Kidney (tissue), 13 donors: ENCODE measurements at regions not wholly inside any gene's neighbourhood (a gene's known extent, or its start where the extent isn't known, plus 50 kb on each side); places are given as distances from the start of the nearest gene placed in this dataset.
"Not testable (repeated sequence)": the region's sequence is repeated elsewhere in the genome, so short reads cannot be mapped to it uniquely, and the experiment has no call there.

Experiments used
- DNase-seq, 5 donors: peaks; one replicate each; pipeline ENCODE4 v3.0.0-alpha.2; 2013 to 2020
- FAIRE-seq: peaks from 2 replicates; lab custom pipeline; 2012; peaks lifted over from hg19 to GRCh38; lab: Jason Lieb, UNC
- H3K27ac ChIP-seq, 2 donors: one replicate each; pipeline ENCODE4 v1.7.0; 2013; ENCODE audit warnings: low read depth in 2 of 2, low read length in 2 of 2, inconsistent platforms in 1 of 2
- H3K27me3 ChIP-seq: one replicate; pipeline ENCODE4 v1.7.1; 2013; ENCODE audit warnings: low read length, inconsistent platforms; ENCODE audit not compliant: control insufficient read depth, insufficient read depth
- H3K36me3 ChIP-seq, 3 donors: one replicate each; pipeline versions ENCODE4 v1.7.0 to v1.7.1; 2013; ENCODE audit warnings: low read length in 3 of 3, control low read depth in 1 of 3, inconsistent platforms in 1 of 3; ENCODE audit not compliant: insufficient read depth in 3 of 3, control insufficient read depth in 2 of 3
- H3K4me1 ChIP-seq, 3 donors: one replicate each; pipeline versions ENCODE4 v1.7.0 to v1.7.1; 2013; ENCODE audit warnings: low read length in 3 of 3, inconsistent platforms in 1 of 3, low read depth in 1 of 3; ENCODE audit not compliant: control insufficient read depth in 2 of 3, insufficient read depth in 2 of 3
- H3K4me3 ChIP-seq, 3 donors: one replicate each; pipeline versions ENCODE4 v1.7.0 to v1.8.1; 2013; ENCODE audit warnings: low read length in 3 of 3, control low read depth in 1 of 3, inconsistent platforms in 1 of 3
- H3K9ac ChIP-seq, 3 donors: one replicate each; pipeline versions ENCODE4 v1.7.0 to v1.7.1; 2013; ENCODE audit warnings: low read length in 3 of 3, control low read depth in 1 of 3, inconsistent platforms in 1 of 3
- H3K9me3 ChIP-seq, 3 donors: one replicate each; pipeline versions ENCODE4 v1.7.0 to v1.7.1; 2013; ENCODE audit warnings: low read length in 3 of 3, control low read depth in 1 of 3, inconsistent platforms in 1 of 3; ENCODE audit not compliant: control insufficient read depth in 2 of 3, insufficient read depth in 1 of 3
- intact Hi-C: fragments of 100-400 bp; cut with DNase I; formaldehyde crosslinking; loops from one replicate; pipeline ENCODE4 v1.11.1; 2022
- TF ChIP-seq, protein P1 (sequence below): IDR thresholded peaks from 3 replicates; pipeline ENCODE4 v1.5.1; 2012; ENCODE audit warnings: mild to moderate bottlenecking, moderate library complexity, borderline replicate concordance; ENCODE audit not compliant: insufficient read depth; ENCODE audit errors: extremely low read depth
- donor health status: control.
- donor health status: control.
- donor health status: control.
- donor health status: control.
- donor health status: control.
- donor health status: DM: yes; HTN: yes; CAD: no.
- donor health status: Normal renal cell carcinoma (clear cell type).

DNA sequence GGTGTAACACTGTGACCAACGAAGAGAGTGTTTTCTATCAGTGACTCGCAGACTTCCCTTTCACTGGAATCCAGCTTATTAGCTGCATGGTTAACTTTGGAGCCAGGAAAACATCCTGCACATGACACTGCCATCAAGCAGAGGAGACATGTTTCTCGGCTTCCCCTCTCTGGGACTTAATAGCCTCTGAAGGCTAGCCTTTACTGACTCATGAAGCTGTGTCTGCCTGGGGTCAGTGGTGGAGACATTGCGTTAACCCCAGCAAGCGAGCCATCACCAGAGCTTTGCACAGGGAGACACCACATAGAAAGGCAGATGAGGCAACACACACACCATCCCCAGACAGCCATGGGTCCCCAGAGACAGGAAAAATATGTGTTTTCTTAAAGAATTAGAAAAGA is 126.9 kb upstream of the PRICKLE1 start:
- no peak overlapping the region for H3K27ac ChIP-seq
- peak in 3 of 5 donors; percentile 22 to 80 (median 47) for DNase-seq
- no peak overlapping the region for H3K4me3 ChIP-seq
- no peaks in the 10 kb centered on the region for H3K36me3 ChIP-seq
- no peak for FAIRE-seq
- H3K27me3 ChIP-seq = no peaks in the 10 kb centered on the region
- H3K4me1 ChIP-seq = no peaks in the 10 kb centered on the region
- TF ChIP-seq, protein P1, sequence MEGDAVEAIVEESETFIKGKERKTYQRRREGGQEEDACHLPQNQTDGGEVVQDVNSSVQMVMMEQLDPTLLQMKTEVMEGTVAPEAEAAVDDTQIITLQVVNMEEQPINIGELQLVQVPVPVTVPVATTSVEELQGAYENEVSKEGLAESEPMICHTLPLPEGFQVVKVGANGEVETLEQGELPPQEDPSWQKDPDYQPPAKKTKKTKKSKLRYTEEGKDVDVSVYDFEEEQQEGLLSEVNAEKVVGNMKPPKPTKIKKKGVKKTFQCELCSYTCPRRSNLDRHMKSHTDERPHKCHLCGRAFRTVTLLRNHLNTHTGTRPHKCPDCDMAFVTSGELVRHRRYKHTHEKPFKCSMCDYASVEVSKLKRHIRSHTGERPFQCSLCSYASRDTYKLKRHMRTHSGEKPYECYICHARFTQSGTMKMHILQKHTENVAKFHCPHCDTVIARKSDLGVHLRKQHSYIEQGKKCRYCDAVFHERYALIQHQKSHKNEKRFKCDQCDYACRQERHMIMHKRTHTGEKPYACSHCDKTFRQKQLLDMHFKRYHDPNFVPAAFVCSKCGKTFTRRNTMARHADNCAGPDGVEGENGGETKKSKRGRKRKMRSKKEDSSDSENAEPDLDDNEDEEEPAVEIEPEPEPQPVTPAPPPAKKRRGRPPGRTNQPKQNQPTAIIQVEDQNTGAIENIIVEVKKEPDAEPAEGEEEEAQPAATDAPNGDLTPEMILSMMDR = no peak
- H3K9me3 ChIP-seq = no peaks in the 10 kb centered on the region
- H3K9ac ChIP-seq = no peak overlapping the region
- intact Hi-C loops = no loop called here

DNA sequence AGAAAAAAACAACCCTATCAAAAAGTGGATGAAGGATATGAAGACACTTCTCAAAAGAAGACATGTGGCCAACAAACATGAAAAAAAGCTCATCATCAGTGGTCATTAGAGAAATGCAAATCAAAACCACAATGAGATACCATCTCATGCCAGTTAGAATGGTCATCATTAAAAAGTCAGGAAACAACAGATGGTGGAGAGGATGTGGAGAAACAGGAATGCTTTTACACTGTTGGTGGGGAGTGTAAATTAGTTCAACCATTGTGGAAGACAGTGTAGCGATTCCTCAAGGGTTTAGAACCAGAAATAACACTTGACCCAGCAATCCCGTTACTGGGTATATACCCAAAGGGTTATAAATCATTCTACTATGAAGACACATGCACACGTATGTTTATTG is 124.0 kb upstream of the PRICKLE1 start:
- DNase-seq, H3K27ac ChIP-seq, H3K4me1 ChIP-seq, H3K9me3 ChIP-seq, H3K4me3 ChIP-seq, H3K9ac ChIP-seq, H3K36me3 ChIP-seq, H3K27me3 ChIP-seq, FAIRE-seq, intact Hi-C loops: not testable (repeated sequence)

DNA sequence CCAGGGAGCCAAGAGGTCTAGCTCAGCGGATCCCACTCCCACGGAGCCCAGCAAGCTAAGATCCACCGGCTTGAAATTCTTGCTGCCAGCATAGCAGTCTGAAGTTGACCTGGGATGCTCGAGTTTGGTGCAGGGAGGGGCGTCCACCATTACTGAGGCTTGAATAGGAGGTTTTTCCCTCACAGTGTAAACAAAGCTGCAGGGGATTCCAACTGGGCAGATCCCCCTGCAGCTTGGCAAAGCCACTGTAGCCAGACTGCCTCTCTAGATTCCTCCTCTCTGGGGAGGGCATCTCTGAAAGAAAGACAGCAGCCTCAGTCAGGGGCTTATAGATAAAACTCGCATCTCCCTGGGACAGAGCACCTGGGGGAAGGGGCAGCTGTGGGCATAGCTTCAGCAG is 118.8 kb upstream of the PRICKLE1 start:
- intact Hi-C loops, FAIRE-seq, H3K4me3 ChIP-seq, H3K27ac ChIP-seq, H3K9ac ChIP-seq, H3K36me3 ChIP-seq, H3K9me3 ChIP-seq, DNase-seq, H3K4me1 ChIP-seq, H3K27me3 ChIP-seq: not testable (repeated sequence)

DNA sequence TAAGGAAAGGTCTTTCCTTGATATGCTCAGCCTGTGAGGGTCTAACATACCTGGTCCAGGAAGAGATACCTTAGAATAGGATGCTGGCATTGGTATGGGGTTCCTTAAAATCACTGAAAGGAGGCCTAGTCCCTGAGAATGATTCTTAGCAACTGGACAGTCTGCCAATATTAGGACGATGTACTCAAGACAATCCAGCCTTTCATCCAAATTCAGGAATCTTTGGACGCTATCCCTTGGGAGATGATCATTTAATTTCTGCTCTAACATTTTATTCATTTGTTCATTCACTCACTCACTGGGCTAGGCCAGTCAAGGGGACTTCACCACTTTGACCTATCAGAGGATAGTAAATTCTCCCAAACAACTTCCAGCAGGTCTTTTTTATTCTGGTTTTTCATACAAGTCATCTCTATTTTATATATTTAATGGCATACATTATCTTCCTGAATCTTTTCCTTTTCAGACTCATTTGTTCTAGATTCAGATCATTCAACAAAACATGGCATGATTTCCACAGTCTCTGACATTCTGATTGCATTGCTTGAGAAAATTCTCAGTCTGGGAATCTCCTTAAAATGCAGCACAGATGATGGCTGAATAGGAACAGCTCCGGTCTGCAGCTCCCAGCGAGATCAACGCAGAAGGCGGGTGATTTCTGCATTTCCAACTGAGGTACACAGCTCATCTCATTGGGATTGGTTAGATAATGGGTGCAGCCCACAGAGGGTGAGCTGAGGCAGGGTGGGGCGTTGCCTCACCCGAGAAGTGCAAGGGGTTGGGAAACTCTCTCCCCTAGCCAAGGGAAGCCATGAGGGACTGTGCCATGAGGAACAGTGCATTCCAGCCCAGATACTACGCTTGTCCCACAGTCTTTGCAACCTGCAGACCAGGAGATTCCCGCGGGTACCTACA is 118.0 kb upstream of the PRICKLE1 start:
- FAIRE-seq = no peak
- no peaks in the 10 kb centered on the region for H3K36me3 ChIP-seq

More for the DNA sequence above, 118.0 kb upstream of the PRICKLE1 start:
- Histone ChIP-seq H3K27me3 (no peaks in the 10 kb centered on the region), H3K4me1 (no peaks in the 10 kb centered on the region), H3K9me3 (no peaks in the 10 kb centered on the region), H3K9ac (no peak overlapping the region), H3K27ac (no peak overlapping the region), H3K4me3 (no peak overlapping the region)
- intact Hi-C loops = no loop called here
- TF ChIP-seq, protein P1 = no peak
- DNase-seq = no peak
